HFF-Myc (cell line): ENCODE measurements at regions not wholly inside any gene's neighbourhood (a gene's known extent, or its start where the extent isn't known, plus 50 kb on each side); places are given as distances from the start of the nearest gene placed in this dataset.

Experiments
- DNase-seq: peaks from one replicate; pipeline ENCODE4 v3.0.0-alpha.2; 2011; ENCODE audit warnings: low read depth; ENCODE audit errors: extremely low read depth
- H3K4me3 ChIP-seq: replicated peaks from 2 replicates; pipeline ENCODE4 v1.5.1; 2011; ENCODE audit warnings: low read depth, mild to moderate bottlenecking, control low read depth, low read length
- CTCF ChIP-seq: IDR thresholded peaks from 2 replicates; pipeline ENCODE4 v1.5.1; 2012; ENCODE audit warnings: mild to moderate bottlenecking, low read depth, low read length, control low read depth; ENCODE audit errors: missing control alignments

DNA sequence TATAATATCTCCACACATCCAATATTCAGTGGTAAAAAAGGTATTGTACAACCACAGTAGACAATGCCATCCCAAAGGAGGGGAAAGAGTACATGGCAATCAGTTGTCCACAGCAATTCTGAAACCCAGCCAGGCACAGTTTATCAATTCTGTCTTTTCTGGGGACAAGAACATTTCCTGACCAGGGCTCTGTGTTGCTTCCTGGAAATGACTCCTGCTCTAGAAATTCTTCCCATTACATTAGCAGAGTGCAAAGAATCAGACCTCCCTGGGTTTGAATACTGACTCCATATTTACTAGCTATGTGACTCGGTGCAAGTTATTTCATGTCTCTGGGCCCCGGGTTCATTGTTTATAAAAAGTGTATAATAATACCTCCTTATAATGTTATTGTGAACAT, 220.4 kb upstream of the CFAP20DC start:
- DNase-seq = no peak
- no peak for TF ChIP-seq CTCF
- H3K4me3 ChIP-seq = no peak overlapping the region

GRCh38 chr3:59268170-59268569, 218.3 kb upstream of the CFAP20DC start:
- H3K4me3 ChIP-seq = no peak overlapping the region
- DNase-seq = no peak
- TF ChIP-seq CTCF = no peak

DNA sequence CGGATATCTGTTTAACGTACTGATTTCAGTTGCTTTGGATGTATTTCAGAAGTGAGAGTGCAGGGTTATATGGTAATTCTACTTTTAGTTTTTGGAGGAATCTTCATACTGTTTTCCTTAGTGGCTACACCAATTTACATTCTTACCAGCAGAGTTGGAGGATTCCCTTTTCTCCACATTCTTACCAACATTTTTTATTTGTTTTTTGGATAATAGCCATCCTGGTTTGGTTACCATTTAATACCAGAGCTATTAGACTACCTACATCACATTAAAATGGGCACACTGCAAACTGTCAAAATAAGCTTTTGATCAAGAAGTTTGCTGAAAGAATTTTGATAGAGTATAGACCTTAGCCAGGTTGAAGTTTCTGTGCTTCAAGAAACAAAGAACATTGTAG, 217.2 kb upstream of the CFAP20DC start:
- DNase-seq = no peak
- no peak for TF ChIP-seq CTCF
- no peak overlapping the region for H3K4me3 ChIP-seq

DNA sequence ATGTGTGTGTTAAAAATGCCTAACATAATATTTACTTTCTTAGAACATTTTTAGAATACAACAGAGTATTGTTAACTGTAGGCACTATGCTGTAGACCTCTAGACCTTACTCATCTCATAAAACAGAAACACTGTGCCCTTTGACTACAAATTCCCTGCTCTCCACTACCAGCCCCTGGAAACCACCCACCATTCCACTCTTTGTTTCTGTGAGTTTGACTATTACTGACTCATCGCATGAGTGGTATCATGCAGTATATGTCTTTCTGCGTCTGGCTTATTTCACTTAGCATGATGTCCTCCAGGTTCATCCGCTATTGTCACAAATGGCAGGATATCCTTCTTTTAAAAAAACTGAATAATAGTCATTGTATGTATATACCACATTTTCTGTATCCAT, 216.7 kb upstream of the CFAP20DC start:
- TF ChIP-seq CTCF = no peak
- no peak for DNase-seq
- H3K4me3 ChIP-seq = no peak overlapping the region

DNA sequence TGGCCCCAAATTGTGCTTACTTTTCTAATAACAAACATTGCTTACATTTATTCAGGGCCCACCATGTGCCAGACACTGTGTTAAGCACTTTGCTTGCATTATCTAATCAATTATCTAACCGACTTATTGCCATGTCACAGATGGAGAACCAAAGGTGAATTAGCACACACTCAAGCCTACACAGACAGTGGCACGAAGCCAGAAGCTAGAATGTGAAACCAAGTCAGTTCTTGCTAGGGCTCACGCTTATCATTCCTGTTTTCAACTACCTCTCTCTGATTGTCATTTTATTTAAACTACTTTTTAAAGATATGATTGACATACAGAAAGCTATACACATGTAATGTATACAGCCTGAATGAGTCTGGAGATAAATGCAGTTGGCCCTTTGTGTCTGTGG, 215.7 kb upstream of the CFAP20DC start:
- no peak for TF ChIP-seq CTCF
- DNase-seq = no peak
- no peak overlapping the region for H3K4me3 ChIP-seq

DNA sequence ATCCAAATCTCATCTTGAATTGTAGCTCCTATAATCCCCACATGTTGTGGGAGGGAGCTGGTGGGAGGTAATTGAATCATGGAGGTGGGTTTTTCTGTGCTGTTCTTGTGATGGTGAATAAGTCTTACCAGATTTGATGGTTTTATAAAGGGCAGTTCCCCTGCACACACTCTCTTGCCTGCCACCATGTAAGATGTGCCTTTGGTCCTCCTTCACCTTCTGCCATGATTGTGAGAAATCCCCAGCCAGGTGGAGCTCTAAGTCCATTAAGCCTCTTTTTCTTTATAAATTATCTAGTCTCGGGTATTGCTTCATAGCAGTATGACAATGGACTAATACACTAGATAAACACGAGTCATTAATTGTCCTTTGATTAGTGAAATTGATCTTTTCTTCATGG, 214.5 kb upstream of the CFAP20DC start:
- no peak for TF ChIP-seq CTCF

GRCh38 chr3:59263152-59263551, 213.3 kb upstream of the CFAP20DC start:
- DNase-seq = no peak
- no peak overlapping the region for H3K4me3 ChIP-seq
- no peak for TF ChIP-seq CTCF

More for the DNA sequence above, 214.5 kb upstream of the CFAP20DC start:
- H3K4me3 ChIP-seq = no peak overlapping the region
- no peak for DNase-seq
